GM19467 (cell line): ENCODE measurements at regions not wholly inside any gene's neighbourhood (a gene's known extent, or its start where the extent isn't known, plus 50 kb on each side); places are given as distances from the start of the nearest gene placed in this dataset.

Experiments
- ATAC-seq: cut with Tn5 transposase; IDR thresholded peaks from one replicate; pipeline ENCODE4 v1.9.1; 2021; ENCODE audit warnings: mild to moderate bottlenecking, moderate library complexity; ENCODE audit not compliant: unreplicated experiment

GRCh38 chr4:127579821-127580220, 52.9 kb upstream of the INTU start:
- ATAC-seq, result no peak

- no peak for ATAC-seq
Observed at GRCh38 chr4:127580300-127580699, 52.5 kb upstream of the INTU start.

GRCh38 chr4:127580891-127581290, 51.9 kb upstream of the INTU start:
- no peak for ATAC-seq
